ENCODE measurements at regions not wholly inside any gene's neighbourhood (a gene's known extent, or its start where the extent isn't known, plus 50 kb on each side); places are given as distances from the start of the nearest gene placed in this dataset.

DNA sequence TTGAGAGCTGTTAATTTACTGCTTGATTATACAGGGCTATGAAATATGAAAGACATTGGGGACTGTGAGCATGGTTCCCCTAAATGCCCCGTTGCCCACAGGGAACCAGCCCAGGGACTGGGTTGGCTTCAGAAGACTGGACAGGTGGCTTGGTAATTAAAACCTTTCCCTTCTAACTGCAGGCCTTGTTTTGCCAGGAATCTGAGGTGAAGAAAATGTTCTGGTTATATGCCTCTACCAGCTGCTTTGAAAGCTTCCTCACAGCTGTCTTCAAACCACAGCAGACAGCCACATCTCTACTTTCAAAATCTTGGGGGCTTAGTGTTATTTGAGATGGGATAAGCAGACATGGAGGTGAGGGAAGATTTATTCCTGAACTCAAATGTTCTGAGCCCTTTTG is 153.3 kb upstream of the SPRY4 start:
- TF ChIP-seq, protein P1, sequence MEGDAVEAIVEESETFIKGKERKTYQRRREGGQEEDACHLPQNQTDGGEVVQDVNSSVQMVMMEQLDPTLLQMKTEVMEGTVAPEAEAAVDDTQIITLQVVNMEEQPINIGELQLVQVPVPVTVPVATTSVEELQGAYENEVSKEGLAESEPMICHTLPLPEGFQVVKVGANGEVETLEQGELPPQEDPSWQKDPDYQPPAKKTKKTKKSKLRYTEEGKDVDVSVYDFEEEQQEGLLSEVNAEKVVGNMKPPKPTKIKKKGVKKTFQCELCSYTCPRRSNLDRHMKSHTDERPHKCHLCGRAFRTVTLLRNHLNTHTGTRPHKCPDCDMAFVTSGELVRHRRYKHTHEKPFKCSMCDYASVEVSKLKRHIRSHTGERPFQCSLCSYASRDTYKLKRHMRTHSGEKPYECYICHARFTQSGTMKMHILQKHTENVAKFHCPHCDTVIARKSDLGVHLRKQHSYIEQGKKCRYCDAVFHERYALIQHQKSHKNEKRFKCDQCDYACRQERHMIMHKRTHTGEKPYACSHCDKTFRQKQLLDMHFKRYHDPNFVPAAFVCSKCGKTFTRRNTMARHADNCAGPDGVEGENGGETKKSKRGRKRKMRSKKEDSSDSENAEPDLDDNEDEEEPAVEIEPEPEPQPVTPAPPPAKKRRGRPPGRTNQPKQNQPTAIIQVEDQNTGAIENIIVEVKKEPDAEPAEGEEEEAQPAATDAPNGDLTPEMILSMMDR (IDR thresholded peaks at IDR 0.05; ENCODE audit: unreplicated experiment): no peak
- Mint-ChIP-seq H3K27ac (ENCODE audit: unreplicated experiment) (no peak overlapping the region), H3K4me1 (ENCODE audit: unreplicated experiment) (peaks cover 9% of the 10 kb centered on the region), H3K36me3 (ENCODE audit: low read depth, unreplicated experiment) (peaks cover 17% of the 10 kb centered on the region), H3K9me3 (ENCODE audit: unreplicated experiment) (no peaks in the 10 kb centered on the region), H3K27me3 (ENCODE audit: unreplicated experiment) (peaks cover 4% of the 10 kb centered on the region), H3K4me3 (ENCODE audit: unreplicated experiment) (no peak overlapping the region)
- DNase-seq (ENCODE audit: low spot score): no peak

DNA sequence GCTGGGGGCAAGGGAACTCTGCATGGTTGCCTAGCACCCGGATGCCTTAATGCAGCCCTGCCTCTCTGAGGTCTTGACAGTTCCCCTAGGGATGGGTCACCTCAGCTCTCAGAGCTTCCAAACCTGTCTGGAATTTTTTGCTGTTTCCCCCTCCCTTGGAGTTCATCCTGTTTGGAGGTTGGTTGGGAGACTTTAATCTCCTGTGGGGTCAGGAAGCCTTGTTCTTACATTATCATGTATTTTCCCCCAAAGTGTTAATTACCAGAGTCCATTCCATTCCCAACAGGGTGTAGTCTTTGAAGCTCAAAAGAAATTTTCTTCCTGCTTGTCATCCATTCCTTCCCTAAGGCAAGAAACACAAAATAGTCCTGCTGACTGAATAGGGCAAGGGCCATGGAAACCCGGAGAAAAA is 150.3 kb upstream of the SPRY4 start:
- TF ChIP-seq, protein P1 (IDR thresholded peaks at IDR 0.05; ENCODE audit: unreplicated experiment): no peak
- Mint-ChIP-seq H3K27me3 (ENCODE audit: unreplicated experiment) (peaks cover 4% of the 10 kb centered on the region), H3K36me3 (ENCODE audit: low read depth, unreplicated experiment) (peaks cover 16% of the 10 kb centered on the region), H3K9me3 (ENCODE audit: unreplicated experiment) (no peaks in the 10 kb centered on the region), H3K4me3 (ENCODE audit: unreplicated experiment) (no peak overlapping the region), H3K27ac (ENCODE audit: unreplicated experiment) (no peak overlapping the region), H3K4me1 (ENCODE audit: unreplicated experiment) (peaks cover 16% of the 10 kb centered on the region)
- no peak for DNase-seq (ENCODE audit: low spot score)

DNA sequence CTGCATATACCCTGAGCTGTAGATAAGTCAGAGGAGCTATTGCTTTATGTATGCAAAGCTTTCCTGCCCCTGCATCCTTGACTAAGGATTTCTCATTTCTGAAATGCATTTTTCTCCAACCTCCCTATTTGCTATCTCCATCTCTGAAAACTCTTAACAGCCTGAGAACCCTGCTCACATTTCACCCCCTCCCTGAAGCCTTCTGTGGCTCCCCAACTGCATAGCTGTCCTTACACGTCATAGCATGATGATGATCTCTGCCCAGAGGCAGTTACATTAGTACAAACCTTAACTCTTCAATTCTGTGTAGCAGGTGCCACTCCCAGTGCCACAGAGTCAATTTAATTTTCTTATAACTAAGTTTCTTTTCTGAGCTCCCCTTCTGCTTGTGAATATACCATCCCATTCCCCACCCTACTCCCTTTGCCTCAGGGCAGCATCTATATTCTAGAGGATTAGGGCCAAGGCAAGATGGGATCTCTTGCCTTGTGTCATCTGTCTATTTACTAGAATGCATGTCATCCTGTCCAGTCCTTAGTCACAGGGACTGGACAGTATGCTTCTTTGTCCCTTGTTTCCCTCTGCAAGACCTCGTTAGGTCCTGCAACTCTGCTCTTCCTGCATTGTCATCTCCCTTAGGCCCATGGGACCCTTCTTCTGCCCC is 149.7 kb upstream of the SPRY4 start:
- Mint-ChIP-seq H3K4me1 (ENCODE audit: unreplicated experiment) (peaks cover 21% of the 10 kb centered on the region), H3K9me3 (ENCODE audit: unreplicated experiment) (no peaks in the 10 kb centered on the region), H3K4me3 (ENCODE audit: unreplicated experiment) (no peak overlapping the region), H3K27ac (ENCODE audit: unreplicated experiment) (no peak overlapping the region), H3K27me3 (ENCODE audit: unreplicated experiment) (peaks cover 4% of the 10 kb centered on the region), H3K36me3 (ENCODE audit: low read depth, unreplicated experiment) (peaks cover 13% of the 10 kb centered on the region)
- TF ChIP-seq, protein P1 (IDR thresholded peaks at IDR 0.05; ENCODE audit: unreplicated experiment): no peak
- no peak for DNase-seq (ENCODE audit: low spot score)

DNA sequence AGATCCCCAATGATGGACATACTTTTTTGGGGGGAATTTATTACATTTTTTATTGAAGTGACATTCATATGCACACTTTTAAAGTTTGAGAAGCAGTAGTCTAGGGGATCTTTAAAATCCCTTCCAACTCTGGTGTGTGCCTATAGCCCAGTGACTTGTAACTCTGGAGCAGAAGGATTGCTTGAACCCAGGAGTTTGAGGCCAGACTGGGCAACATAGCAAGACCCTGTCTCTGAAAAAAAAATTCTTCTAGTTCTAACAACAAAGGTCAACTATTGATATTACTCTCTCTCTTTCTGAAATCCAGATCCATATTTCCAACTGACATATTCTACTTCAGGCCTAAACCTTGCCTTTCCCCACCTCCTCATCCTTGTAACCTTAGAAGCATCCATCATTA is 148.2 kb upstream of the SPRY4 start:
- H3K4me3 Mint-ChIP-seq (ENCODE audit: unreplicated experiment): peak overlapping the region; percentile 23
- H3K27ac Mint-ChIP-seq (ENCODE audit: unreplicated experiment): no peak overlapping the region
- H3K27me3 Mint-ChIP-seq (ENCODE audit: unreplicated experiment): no peaks in the 10 kb centered on the region
- TF ChIP-seq, protein P1 (IDR thresholded peaks at IDR 0.05; ENCODE audit: unreplicated experiment): no peak
- peaks cover 21% of the 10 kb centered on the region for H3K4me1 Mint-ChIP-seq (ENCODE audit: unreplicated experiment)
- no peaks in the 10 kb centered on the region for H3K9me3 Mint-ChIP-seq (ENCODE audit: unreplicated experiment)
- no peak for DNase-seq (ENCODE audit: low spot score)
- peaks cover 3% of the 10 kb centered on the region for H3K36me3 Mint-ChIP-seq (ENCODE audit: low read depth, unreplicated experiment)

DNA sequence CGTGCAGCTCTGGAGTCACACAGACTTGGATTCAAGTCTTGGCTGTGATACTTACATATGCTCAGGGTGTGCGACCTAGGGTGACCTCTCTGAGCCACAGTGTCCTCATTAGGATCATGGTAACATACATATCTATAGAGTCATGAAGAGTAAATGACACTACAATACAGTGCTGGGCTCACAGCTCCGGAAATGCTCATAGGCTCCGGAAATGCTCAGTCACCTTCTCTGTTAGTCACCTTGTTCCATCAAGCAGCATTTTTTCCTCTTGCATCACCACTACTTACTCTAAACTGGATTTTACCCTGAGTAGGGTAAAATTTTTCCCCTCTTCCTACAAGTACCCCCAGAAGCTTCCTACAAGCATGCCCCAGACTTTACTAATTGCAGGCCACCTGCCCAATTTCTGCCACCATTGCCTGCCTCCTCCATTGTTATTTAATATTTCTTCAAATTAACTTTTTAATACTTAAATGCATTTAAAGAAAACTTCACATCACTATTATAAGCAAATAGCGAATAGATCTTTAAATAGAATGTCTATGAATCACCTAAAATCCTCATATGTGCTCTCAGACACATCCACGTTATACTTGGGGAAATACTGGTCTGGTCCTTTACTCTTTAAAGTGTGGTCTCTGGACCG is 147.6 kb upstream of the SPRY4 start:
- Mint-ChIP-seq H3K27ac (ENCODE audit: unreplicated experiment) (no peak overlapping the region), H3K36me3 (ENCODE audit: low read depth, unreplicated experiment) (peaks cover 1% of the 10 kb centered on the region), H3K4me3 (ENCODE audit: unreplicated experiment) (no peak overlapping the region)

More for the DNA sequence above, 147.6 kb upstream of the SPRY4 start:
- TF ChIP-seq, protein P1 (IDR thresholded peaks at IDR 0.05; ENCODE audit: unreplicated experiment): no peak
- H3K4me1 Mint-ChIP-seq (ENCODE audit: unreplicated experiment): peaks cover 21% of the 10 kb centered on the region
- H3K27me3 Mint-ChIP-seq (ENCODE audit: unreplicated experiment): no peaks in the 10 kb centered on the region
- no peak for DNase-seq (ENCODE audit: low spot score)
- H3K9me3 Mint-ChIP-seq (ENCODE audit: unreplicated experiment): no peaks in the 10 kb centered on the region

Data from endothelial cell (in vitro differentiated cells).